ENCODE measurements at regions not wholly inside any gene's neighbourhood (a gene's known extent, or its start where the extent isn't known, plus 50 kb on each side); places are given as distances from the start of the nearest gene placed in this dataset.
A peak's percentile ranks its signal among the peaks of the same experiment; 100 is the strongest.

DNA sequence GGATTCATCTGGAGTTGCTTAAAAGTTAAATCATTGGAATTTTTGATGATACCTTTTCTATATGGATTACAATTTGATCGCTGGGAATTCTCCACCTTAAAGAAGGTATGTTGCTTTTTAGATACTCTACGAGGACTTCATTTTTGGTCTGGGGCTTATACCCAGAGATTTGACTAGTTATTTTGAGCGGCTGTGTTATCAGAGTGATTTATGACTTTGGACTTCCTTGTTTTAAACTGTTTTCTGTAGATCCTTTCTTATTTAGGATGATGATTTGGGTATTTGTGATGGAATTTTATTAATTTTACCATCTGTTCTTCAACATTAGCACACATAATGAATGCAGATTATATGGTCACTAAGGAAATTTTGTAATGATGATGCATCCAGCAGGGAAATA is 75.2 kb downstream of the SOX4 start:
- Histone ChIP-seq H3K27me3 (peaks cover 0 to 28% of the 10 kb centered on the region in 2 donors), H3K4me1 (peaks cover 0 to 32% (median 2%) of the 10 kb centered on the region in 4 donors), H3K4me3 (no peak overlapping the region), H3K9me3 (no peaks in the 10 kb centered on the region), H3K27ac (peak overlapping the region in 1 of 4 donors; percentile 12), H3K36me3 (no peaks in the 10 kb centered on the region)
- no peak for DNase-seq (ENCODE audit: low spot score in 2 of 2)
- 73 to 75% methylated on average over 3 of the region's 3 CpGs for WGBS, 2 donors
- TF ChIP-seq, protein P1, sequence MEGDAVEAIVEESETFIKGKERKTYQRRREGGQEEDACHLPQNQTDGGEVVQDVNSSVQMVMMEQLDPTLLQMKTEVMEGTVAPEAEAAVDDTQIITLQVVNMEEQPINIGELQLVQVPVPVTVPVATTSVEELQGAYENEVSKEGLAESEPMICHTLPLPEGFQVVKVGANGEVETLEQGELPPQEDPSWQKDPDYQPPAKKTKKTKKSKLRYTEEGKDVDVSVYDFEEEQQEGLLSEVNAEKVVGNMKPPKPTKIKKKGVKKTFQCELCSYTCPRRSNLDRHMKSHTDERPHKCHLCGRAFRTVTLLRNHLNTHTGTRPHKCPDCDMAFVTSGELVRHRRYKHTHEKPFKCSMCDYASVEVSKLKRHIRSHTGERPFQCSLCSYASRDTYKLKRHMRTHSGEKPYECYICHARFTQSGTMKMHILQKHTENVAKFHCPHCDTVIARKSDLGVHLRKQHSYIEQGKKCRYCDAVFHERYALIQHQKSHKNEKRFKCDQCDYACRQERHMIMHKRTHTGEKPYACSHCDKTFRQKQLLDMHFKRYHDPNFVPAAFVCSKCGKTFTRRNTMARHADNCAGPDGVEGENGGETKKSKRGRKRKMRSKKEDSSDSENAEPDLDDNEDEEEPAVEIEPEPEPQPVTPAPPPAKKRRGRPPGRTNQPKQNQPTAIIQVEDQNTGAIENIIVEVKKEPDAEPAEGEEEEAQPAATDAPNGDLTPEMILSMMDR (IDR thresholded peaks at IDR 0.05): no peak
- TF ChIP-seq EP300 (IDR thresholded peaks at IDR 0.05): no peak
- no peak for TF ChIP-seq POLR2A (IDR thresholded peaks at IDR 0.05)

DNA sequence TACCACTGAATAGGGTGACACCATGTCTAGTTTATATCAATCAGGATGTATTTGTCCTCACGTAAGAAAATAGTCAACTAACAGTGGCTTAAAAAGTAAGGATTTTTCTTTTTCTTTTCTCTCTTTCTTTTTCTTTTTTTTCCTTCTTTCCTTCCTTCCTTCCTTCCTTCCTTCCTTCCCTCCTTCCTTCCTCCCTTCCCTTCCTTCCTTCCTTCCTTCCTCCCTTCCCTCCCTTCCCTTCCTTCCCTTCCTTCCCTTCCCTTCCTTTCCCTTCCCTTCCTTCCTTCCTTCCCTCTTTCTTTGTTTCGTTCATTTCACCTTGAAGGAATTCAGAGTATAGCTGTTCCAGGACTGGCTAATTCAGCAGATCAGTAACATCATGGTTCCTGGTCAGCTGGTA is 83.2 kb downstream of the SOX4 start:
- DNase-seq (ENCODE audit: low spot score in 2 of 2): no peak
- Histone ChIP-seq H3K27me3 (no peaks in the 10 kb centered on the region), H3K4me3 (no peak overlapping the region), H3K36me3 (no peaks in the 10 kb centered on the region), H3K9me3 (no peaks in the 10 kb centered on the region), H3K4me1 (no peaks in the 10 kb centered on the region), H3K27ac (no peak overlapping the region)
- TF ChIP-seq EP300 (IDR thresholded peaks at IDR 0.05): no peak
- TF ChIP-seq POLR2A (IDR thresholded peaks at IDR 0.05): no peak
- TF ChIP-seq, protein P1 (IDR thresholded peaks at IDR 0.05): no peak
- 70 to 73% methylated on average over 2 of the region's 2 CpGs for WGBS, 2 donors

DNA sequence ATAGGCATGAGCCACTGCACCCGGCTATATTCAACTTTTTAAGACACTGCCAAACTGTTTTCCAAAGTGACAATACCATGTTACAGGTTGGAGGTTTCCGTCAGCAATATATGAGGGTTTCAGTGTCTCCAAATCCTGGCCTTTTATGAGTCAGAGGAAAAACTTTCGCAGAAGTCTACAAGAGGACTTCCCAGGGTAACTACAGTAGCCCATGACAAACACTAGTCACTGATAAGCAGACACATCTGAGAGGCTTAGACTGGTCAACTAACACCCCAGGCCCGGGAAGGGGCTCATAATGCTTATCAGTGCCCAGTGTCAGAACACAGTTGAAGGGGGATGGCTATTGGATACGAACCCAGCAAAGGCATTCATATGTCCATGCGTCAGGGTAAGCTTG is 85.4 kb downstream of the SOX4 start:
- H3K27ac ChIP-seq: no peak overlapping the region

DNA sequence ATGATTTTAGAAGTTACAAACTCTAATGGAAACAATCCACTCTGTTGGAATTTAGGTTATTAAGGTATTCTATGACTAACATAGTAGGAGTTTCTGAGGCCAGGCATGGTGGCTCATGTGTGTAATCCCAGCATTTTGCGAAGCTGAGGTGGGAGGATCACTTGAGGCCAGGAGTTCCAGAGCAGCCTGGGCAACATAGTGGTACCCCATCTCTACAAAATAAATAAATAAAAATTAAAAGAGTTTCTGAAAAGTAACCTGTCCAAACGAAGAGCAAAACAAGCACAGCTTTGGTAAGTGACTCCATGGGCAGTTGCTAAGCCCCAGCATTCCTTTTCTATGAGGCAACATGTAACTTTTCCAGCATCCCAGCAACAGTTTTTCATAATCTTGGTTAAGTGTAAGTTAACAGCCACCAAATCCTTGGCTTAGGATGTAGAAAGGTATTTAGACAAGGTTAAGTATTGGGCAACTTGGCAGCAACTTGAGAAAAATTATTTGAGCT is 86.3 kb downstream of the SOX4 start:
- Histone ChIP-seq H3K36me3 (no peaks in the 10 kb centered on the region), H3K4me1 (no peaks in the 10 kb centered on the region), H3K4me3 (no peak overlapping the region), H3K9me3 (no peaks in the 10 kb centered on the region), H3K27ac (no peak overlapping the region), H3K27me3 (no peaks in the 10 kb centered on the region)
- TF ChIP-seq EP300 (IDR thresholded peaks at IDR 0.05) (no peak), POLR2A (IDR thresholded peaks at IDR 0.05) (no peak)
- TF ChIP-seq, protein P1 (IDR thresholded peaks at IDR 0.05): no peak
- 70 to 76% methylated on average over 2 of the region's 2 CpGs for WGBS, 2 donors
- DNase-seq (ENCODE audit: low spot score in 2 of 2): no peak

More for the DNA sequence above, 85.4 kb downstream of the SOX4 start:
- Histone ChIP-seq H3K9me3 (no peaks in the 10 kb centered on the region), H3K4me3 (no peak overlapping the region), H3K36me3 (no peaks in the 10 kb centered on the region), H3K27me3 (no peaks in the 10 kb centered on the region), H3K4me1 (no peaks in the 10 kb centered on the region)
- no peak for DNase-seq (ENCODE audit: low spot score in 2 of 2)
- TF ChIP-seq EP300 (IDR thresholded peaks at IDR 0.05) (no peak), POLR2A (IDR thresholded peaks at IDR 0.05) (no peak)
- TF ChIP-seq, protein P1 (IDR thresholded peaks at IDR 0.05): no peak
- 86 to 92% methylated on average over 6 of the region's 6 CpGs for WGBS, 2 donors

DNA sequence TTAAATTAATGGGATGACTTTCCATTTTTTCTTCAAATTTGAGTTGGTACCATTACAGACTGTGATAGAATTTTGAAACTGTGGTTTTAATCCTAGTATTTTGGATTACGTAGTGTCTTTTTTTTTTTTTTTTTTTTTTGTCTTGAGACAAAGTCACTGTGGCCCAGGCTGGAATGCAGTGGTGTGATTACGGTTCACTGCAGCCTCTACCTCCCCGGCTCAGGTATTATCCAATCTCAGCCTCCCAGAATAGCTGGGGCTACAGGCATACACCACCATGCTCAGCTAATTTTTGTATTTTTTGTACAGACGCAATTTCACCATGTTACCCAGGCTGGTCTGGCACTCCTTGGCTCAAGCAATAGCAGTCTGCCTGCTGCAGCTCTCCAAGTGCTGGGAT is 87.1 kb downstream of the SOX4 start:
- no peaks in the 10 kb centered on the region for H3K27me3 ChIP-seq
- WGBS, 2 donors: 91 to 93% methylated on average over 4 of the region's 4 CpGs
- H3K4me3 ChIP-seq: no peak overlapping the region
- H3K27ac ChIP-seq: no peak overlapping the region
- no peak for TF ChIP-seq POLR2A (IDR thresholded peaks at IDR 0.05)
- no peak for TF ChIP-seq EP300 (IDR thresholded peaks at IDR 0.05)
- TF ChIP-seq, protein P1 (IDR thresholded peaks at IDR 0.05): no peak
- no peaks in the 10 kb centered on the region for H3K4me1 ChIP-seq
- DNase-seq (ENCODE audit: low spot score in 2 of 2): no peak
- H3K36me3 ChIP-seq: no peaks in the 10 kb centered on the region
- no peaks in the 10 kb centered on the region for H3K9me3 ChIP-seq
